GM12878 (cell line): ENCODE measurements at regions not wholly inside any gene's neighbourhood (a gene's known extent, or its start where the extent isn't known, plus 50 kb on each side); places are given as distances from the start of the nearest gene placed in this dataset.

Experiments used
- ATAC-seq: fragments of 200-7000 bp; cut with Tn5 transposase; 3 replicates; pipeline ENCODE4 v1.9.1; 2020; ENCODE audit warnings: mild to moderate bottlenecking, moderate library complexity
- BruUV-seq: library from RNA; stranded (reverse); fragments of 400-500 nt; replicated peaks from 2 replicates; lab custom pipeline; 2021; lab: Mats Ljungman, UMichigan
- CTCF ChIA-PET: fragments of 300-600 bp; sonication (Branson Sonifier 250); formaldehyde crosslinking; extraction: SDS; loops from one replicate; lab custom pipeline; 2021; ENCODE audit warnings: inconsistent platforms; lab: Yijun Ruan, JAX
- POLR2A ChIA-PET: fragments of 350-600 bp; formaldehyde crosslinking; extraction: SDS; loops from one replicate; lab custom pipeline; 2021; ENCODE audit warnings: inconsistent platforms; lab: Charles Lee
- RAD21 ChIA-PET: fragments of 300-600 bp; sonication (Branson Sonifier 250); formaldehyde crosslinking; loops from one replicate; lab custom pipeline; 2023; ENCODE audit warnings: antibody characterized with exemption; ENCODE audit not compliant: unreplicated experiment; lab: Charles Lee
- SMC1A ChIA-PET: fragments of 300-600 bp; sonication (Branson Sonifier 250); formaldehyde crosslinking; loops from one replicate; lab custom pipeline; 2023; ENCODE audit not compliant: unreplicated experiment, uncharacterized antibody; lab: Charles Lee
- DNase-seq: peaks from one replicate; pipeline ENCODE4 v3.0.0-alpha.2; 2011; ENCODE audit warnings: low read depth, low spot score
- FAIRE-seq: peaks from 3 replicates; lab custom pipeline; 2011; peaks lifted over from hg19 to GRCh38; lab: Jason Lieb, UNC
- H2AFZ ChIP-seq: 2 replicates; pipeline ENCODE4 v1.6.0; 2011; ENCODE audit warnings: low read depth, low read length, control low read depth; ENCODE audit not compliant: control insufficient read depth
- H3K27ac ChIP-seq: 2 replicates; pipeline ENCODE4 v1.5.1; 2011; ENCODE audit warnings: control low read depth; ENCODE audit not compliant: control insufficient read depth, insufficient read depth
- H3K27me3 ChIP-seq, 2 experiments: replicated peaks in 1 of 2; 2 replicates each; pipeline versions ENCODE4 v1.6.0 to v1.6.1; 2011; ENCODE audit warnings: low read length in 1 of 2; ENCODE audit not compliant: control insufficient read depth in 2 of 2, insufficient read depth in 2 of 2
- H3K36me3 ChIP-seq, 2 experiments: 2 replicates each; pipeline ENCODE4 v1.5.1; 2011; ENCODE audit warnings: low read length in 1 of 2; ENCODE audit not compliant: control insufficient read depth in 2 of 2, insufficient read depth in 2 of 2
- H3K4me1 ChIP-seq: 2 replicates; pipeline ENCODE4 v1.6.1; 2011; ENCODE audit warnings: mild to moderate bottlenecking, low read length, moderate library complexity, mixed read lengths; ENCODE audit not compliant: control insufficient read depth, insufficient read depth
- H3K4me2 ChIP-seq: 2 replicates; pipeline ENCODE4 v1.6.0; 2011; ENCODE audit warnings: control low read depth; ENCODE audit not compliant: control insufficient read depth, insufficient read depth
- H3K4me3 ChIP-seq: fragments of 200-600 bp; sonication (generic); 2 replicates; pipeline ENCODE4 v1.5.1; 2016
- H3K79me2 ChIP-seq: 2 replicates; pipeline ENCODE4 v1.6.0; 2011; ENCODE audit warnings: low read length; ENCODE audit not compliant: control insufficient read depth, insufficient read depth
- H3K9ac ChIP-seq: 2 replicates; pipeline ENCODE4 v1.8.0; 2011; ENCODE audit warnings: low read length, control low read depth, mixed read lengths; ENCODE audit not compliant: control insufficient read depth, insufficient read depth
- H3K9me3 ChIP-seq: replicated peaks from 3 replicates; pipeline ENCODE4 v1.5.1; 2011; ENCODE audit warnings: mild to moderate bottlenecking, low read length; ENCODE audit not compliant: control insufficient read depth, insufficient read depth
- H4K20me1 ChIP-seq: 2 replicates; pipeline ENCODE4 v1.6.0; 2011; ENCODE audit not compliant: control insufficient read depth, insufficient read depth
- BHLHE40 ChIP-seq, 2 experiments: fragments of 450-650 bp in 1 of 2; IDR thresholded peaks; 2 replicates each; pipeline ENCODE4 v1.6.1; 2011 to 2017; ENCODE audit warnings: low read depth in 2 of 2, borderline replicate concordance in 1 of 2, improper control_type of control experiment in 1 of 2, low read length in 1 of 2, mild to moderate bottlenecking in 1 of 2
- BRCA1 ChIP-seq: IDR thresholded peaks from 2 replicates; pipeline ENCODE4 v1.6.1; 2011; ENCODE audit warnings: low read depth, low read length, improper control_type of control experiment
- EGR1 ChIP-seq, 2 experiments: IDR thresholded peaks; 1 replicate in 1 of 2; 2 replicates in 1 of 2; pipeline ENCODE4 v1.6.1; 2011 to 2012; ENCODE audit warnings: low read depth in 2 of 2, low read length in 2 of 2, borderline replicate concordance in 1 of 2, mild to moderate bottlenecking in 1 of 2, moderate library complexity in 1 of 2
- ETV6 ChIP-seq, 2 experiments: fragments of 450-650 bp in 1 of 2; IDR thresholded peaks in 1 of 2; conservative IDR thresholded peaks in 1 of 2; 2 replicates each; pipeline ENCODE4 v1.6.1; 2014; ENCODE audit warnings: antibody characterized with exemption in 1 of 2, borderline replicate concordance in 1 of 2, low read depth in 1 of 2, mild to moderate bottlenecking in 1 of 2, moderate library complexity in 1 of 2
- GATAD2B ChIP-seq: fragments of 450-650 bp; conservative IDR thresholded peaks from 2 replicates; pipeline ENCODE4 v1.6.1; 2017; ENCODE audit warnings: low read depth, mild to moderate bottlenecking, moderate library complexity
- MAX ChIP-seq: IDR thresholded peaks from 2 replicates; pipeline ENCODE4 v1.6.1; 2012; ENCODE audit warnings: low read depth, low read length, improper control_type of control experiment
- MEF2B ChIP-seq: fragments of 450-650 bp; IDR thresholded peaks from 2 replicates; pipeline ENCODE4 v1.6.1; 2018; ENCODE audit warnings: mild to moderate bottlenecking, moderate library complexity; ENCODE audit not compliant: partially characterized antibody, poor library complexity, severe bottlenecking
- MTA2 ChIP-seq: fragments of 450-650 bp; IDR thresholded peaks from 2 replicates; pipeline ENCODE4 v1.6.1; 2016; ENCODE audit warnings: low read depth, mild to moderate bottlenecking, moderate library complexity
- MYB ChIP-seq: fragments of 150-350 bp; IDR thresholded peaks from 2 replicates; pipeline ENCODE4 v1.6.1; 2014; ENCODE audit warnings: mild to moderate bottlenecking, low read depth, low read length, borderline replicate concordance
- NR2F1 ChIP-seq: fragments of 450-650 bp; conservative IDR thresholded peaks from 2 replicates; pipeline ENCODE4 v1.6.1; 2017; ENCODE audit warnings: mild to moderate bottlenecking
- PAX8 ChIP-seq: fragments of 450-650 bp; IDR thresholded peaks from 2 replicates; pipeline ENCODE4 v1.6.1; 2017; ENCODE audit warnings: mild to moderate bottlenecking, moderate library complexity
- PBX3 ChIP-seq: IDR thresholded peaks from 2 replicates; pipeline ENCODE4 v1.6.1; 2011; ENCODE audit warnings: mild to moderate bottlenecking, low read depth, low read length, moderate library complexity; ENCODE audit not compliant: insufficient replicate concordance
- SIN3A ChIP-seq: IDR thresholded peaks from 2 replicates; pipeline ENCODE4 v1.6.1; 2012; ENCODE audit warnings: low read depth, low read length, improper control_type of control experiment
- SRF ChIP-seq, 2 experiments: IDR thresholded peaks; 2 replicates each; pipeline ENCODE4 v1.6.1; 2011; ENCODE audit warnings: low read depth in 2 of 2, low read length in 2 of 2, mild to moderate bottlenecking in 1 of 2, moderate library complexity in 1 of 2
- STAT3 ChIP-seq: IDR thresholded peaks from 2 replicates; pipeline ENCODE4 v1.6.1; 2011; ENCODE audit warnings: low read depth, low read length, improper control_type of control experiment
- SUZ12 ChIP-seq: fragments of 200-600 bp; sonication (generic); IDR thresholded peaks from one replicate; pipeline ENCODE4 v1.6.1; 2018; ENCODE audit warnings: antibody characterized with exemption, mild to moderate bottlenecking; ENCODE audit not compliant: unreplicated experiment
- ZNF687 ChIP-seq: fragments of 450-650 bp; IDR thresholded peaks from 2 replicates; pipeline ENCODE4 v1.6.1; 2017; ENCODE audit warnings: mild to moderate bottlenecking, moderate library complexity
- in situ Hi-C: fragments of 300-500 bp; cut with MboI; formaldehyde crosslinking; loops from 9 replicates; pipeline ENCODE4 v1.14.3; 2018; ENCODE audit warnings: mixed read lengths
- intact Hi-C: fragments of 100-400 bp; cut with micrococcal nuclease; formaldehyde crosslinking; loops from one replicate; pipeline ENCODE4 v1.14.2; 2022; ENCODE audit not compliant: unreplicated experiment

- TF ChIP-seq SRF (IDR thresholded peaks at IDR 0.05; ENCODE audit: low read depth in 2 of 2, low read length in 2 of 2) (no peak), PBX3 (no peak), MEF2B (no peak), PAX8 (no peak), BHLHE40 (IDR thresholded peaks at IDR 0.05; ENCODE audit: borderline replicate concordance in 1 of 2, low read depth in 2 of 2, low read length in 1 of 2) (no peak), ETV6 (conservative IDR thresholded peaks at IDR 0.05 in 1 of 2, IDR thresholded peaks at IDR 0.05 in 1 of 2; ENCODE audit: borderline replicate concordance in 1 of 2, low read depth in 1 of 2) (no peak)
Measured at GRCh38 chr2:177010861-177011260, 201.7 kb upstream of the HNRNPA3 start (continued).

- ChIA-PET SMC1A (interaction anchor here (0.7 to 1.1 kb wide), 6 partner anchors 9 to 160 kb away, joined by 3 to 5 read pairs (median 4); no protein-coding TSS in a partner anchor), CTCF (interaction anchor here (0.8 to 1.7 kb wide), 3 partner anchors 9 to 189 kb away, joined by 3 to 4 read pairs (median 3); no protein-coding TSS in a partner anchor), RAD21 (no interaction called here), POLR2A (no interaction called here)
- H3K27ac ChIP-seq = no peak overlapping the region
- no peaks in the 10 kb centered on the region for H3K27me3 ChIP-seq
- H3K4me2 ChIP-seq = no peak overlapping the region
- no peak for ATAC-seq
- DNase-seq = no peak
- no peak for FAIRE-seq
- no peaks in the 10 kb centered on the region for H3K36me3 ChIP-seq
- intact Hi-C loops = no loop called here
- H3K9ac ChIP-seq = no peak overlapping the region
- no peaks in the 10 kb centered on the region for H3K79me2 ChIP-seq
- in situ Hi-C loops = no loop called here
- H2AFZ ChIP-seq = no peak overlapping the region
- no peaks in the 10 kb centered on the region for H3K4me1 ChIP-seq
- H3K4me3 ChIP-seq = no peak overlapping the region
- H4K20me1 ChIP-seq = no peaks in the 10 kb centered on the region
- H3K9me3 ChIP-seq = no peaks in the 10 kb centered on the region
- BruUV-seq = no TSS peak
- TF ChIP-seq EGR1 (IDR thresholded peaks at IDR 0.05; ENCODE audit: borderline replicate concordance in 1 of 2, low read depth in 2 of 2, low read length in 2 of 2) (no peak), ETV6 (conservative IDR thresholded peaks at IDR 0.05 in 1 of 2, IDR thresholded peaks at IDR 0.05 in 1 of 2; ENCODE audit: borderline replicate concordance in 1 of 2, low read depth in 1 of 2) (no peak), MAX (no peak), MTA2 (no peak), STAT3 (no peak), MYB (no peak), NR2F1 (no peak), ZNF687 (no peak), GATAD2B (no peak), SUZ12 (no peak), SIN3A (no peak), BRCA1 (no peak)
Measured at GRCh38 chr2:177014946-177015345, 197.6 kb upstream of the HNRNPA3 start.
